ENCODE measurements at regions not wholly inside any gene's neighbourhood (a gene's known extent, or its start where the extent isn't known, plus 50 kb on each side); places are given as distances from the start of the nearest gene placed in this dataset.

DNA sequence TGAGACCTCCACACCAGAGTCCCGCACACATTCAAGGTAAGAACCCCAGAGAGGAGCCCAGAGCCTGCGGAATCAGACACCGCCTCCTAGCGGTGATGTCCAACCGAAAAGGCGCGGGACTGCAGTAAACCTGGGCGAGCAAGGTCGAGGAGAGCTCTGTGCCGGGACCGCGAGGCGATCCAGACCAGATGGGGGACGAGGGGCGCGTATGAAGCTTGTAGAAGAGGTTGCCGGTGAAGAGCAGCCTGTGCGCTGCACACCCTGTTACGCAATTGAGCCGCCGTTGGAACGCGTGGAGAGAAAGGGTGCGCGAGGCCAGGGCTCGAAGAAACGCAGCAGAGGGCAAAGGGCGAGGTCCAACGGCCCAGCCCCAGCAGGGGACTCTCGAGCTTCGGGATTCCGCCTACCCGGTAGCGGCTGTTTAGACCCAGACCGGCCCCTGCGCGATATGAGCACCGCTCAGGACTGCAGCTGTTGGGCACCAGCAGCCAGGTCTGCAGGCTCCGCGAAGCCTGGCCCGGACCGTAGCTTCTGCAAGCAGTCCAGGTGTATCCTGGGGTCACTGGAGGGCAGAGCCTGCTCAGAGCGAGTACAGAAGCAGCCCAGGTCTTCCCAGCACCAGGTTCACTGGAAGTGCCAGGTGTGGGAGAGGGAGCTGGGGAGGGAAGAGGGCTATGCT is 65.9 kb upstream of the ZNF599 start:
- Histone ChIP-seq H3K27me3 (ENCODE audit: control insufficient read depth, insufficient read depth, low read length) (no peaks in the 10 kb centered on the region), H3K9ac (ENCODE audit: low read length) (no peak overlapping the region), H3K27ac (ENCODE audit: low read depth, low read length) (no peak overlapping the region), H3K4me1 (ENCODE audit: control insufficient read depth, insufficient read depth, low read length) (no peaks in the 10 kb centered on the region), H3K36me3 (ENCODE audit: control insufficient read depth, insufficient read depth, low read length) (no peaks in the 10 kb centered on the region), H3K4me3 (ENCODE audit: low read length) (no peak overlapping the region)

DNA sequence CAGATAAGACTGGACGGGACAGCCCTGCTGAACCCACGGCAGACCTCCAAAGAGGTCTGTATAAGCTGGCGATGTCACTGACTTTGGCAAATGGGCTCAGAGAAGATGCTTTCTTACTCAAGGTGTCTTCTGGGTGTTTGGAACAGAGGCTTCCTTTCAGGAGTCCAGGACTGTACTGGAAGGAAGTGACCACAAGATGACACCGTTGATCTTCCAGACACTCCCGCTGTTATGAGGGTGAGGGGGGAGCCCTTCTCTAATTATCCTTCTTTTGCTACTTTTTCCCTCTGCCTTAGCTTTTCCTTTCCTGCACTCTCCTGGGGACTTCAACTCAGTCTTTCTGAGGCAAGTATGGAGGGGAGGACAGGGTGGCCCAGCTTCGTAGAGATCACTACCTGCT is 65.2 kb upstream of the ZNF599 start:
- Histone ChIP-seq H3K4me1 (ENCODE audit: control insufficient read depth, insufficient read depth, low read length) (no peaks in the 10 kb centered on the region), H3K27me3 (ENCODE audit: control insufficient read depth, insufficient read depth, low read length) (no peaks in the 10 kb centered on the region), H3K36me3 (ENCODE audit: control insufficient read depth, insufficient read depth, low read length) (no peaks in the 10 kb centered on the region), H3K27ac (ENCODE audit: low read depth, low read length) (no peak overlapping the region), H3K4me3 (ENCODE audit: low read length) (no peak overlapping the region), H3K9ac (ENCODE audit: low read length) (no peak overlapping the region)

DNA sequence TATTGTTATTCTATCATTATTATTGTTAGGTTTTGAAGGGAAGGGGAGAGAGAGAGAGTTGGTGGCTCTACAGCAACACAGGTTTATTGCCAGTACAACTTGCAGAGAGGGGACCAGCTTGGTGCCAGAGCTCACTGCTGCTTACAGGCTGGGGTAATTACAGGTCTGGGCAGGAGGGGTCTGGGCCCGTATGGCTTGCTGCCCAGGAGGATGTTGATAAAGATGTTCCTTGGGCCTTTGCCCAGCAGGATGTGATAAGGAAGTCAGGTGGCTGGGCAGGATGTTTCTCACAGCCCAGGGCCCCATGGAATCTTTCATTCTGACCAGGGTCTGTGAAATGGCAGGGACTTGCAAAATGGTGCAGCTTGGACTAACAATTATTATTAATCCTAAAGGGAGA is 64.2 kb upstream of the ZNF599 start:
- H3K4me1 ChIP-seq (ENCODE audit: control insufficient read depth, insufficient read depth, low read length) = no peaks in the 10 kb centered on the region
- H3K9ac ChIP-seq (ENCODE audit: low read length) = no peak overlapping the region
- no peak overlapping the region for H3K4me3 ChIP-seq (ENCODE audit: low read length)
- no peaks in the 10 kb centered on the region for H3K36me3 ChIP-seq (ENCODE audit: control insufficient read depth, insufficient read depth, low read length)
- H3K27me3 ChIP-seq (ENCODE audit: control insufficient read depth, insufficient read depth, low read length) = no peaks in the 10 kb centered on the region
- H3K27ac ChIP-seq (ENCODE audit: low read depth, low read length) = no peak overlapping the region

DNA sequence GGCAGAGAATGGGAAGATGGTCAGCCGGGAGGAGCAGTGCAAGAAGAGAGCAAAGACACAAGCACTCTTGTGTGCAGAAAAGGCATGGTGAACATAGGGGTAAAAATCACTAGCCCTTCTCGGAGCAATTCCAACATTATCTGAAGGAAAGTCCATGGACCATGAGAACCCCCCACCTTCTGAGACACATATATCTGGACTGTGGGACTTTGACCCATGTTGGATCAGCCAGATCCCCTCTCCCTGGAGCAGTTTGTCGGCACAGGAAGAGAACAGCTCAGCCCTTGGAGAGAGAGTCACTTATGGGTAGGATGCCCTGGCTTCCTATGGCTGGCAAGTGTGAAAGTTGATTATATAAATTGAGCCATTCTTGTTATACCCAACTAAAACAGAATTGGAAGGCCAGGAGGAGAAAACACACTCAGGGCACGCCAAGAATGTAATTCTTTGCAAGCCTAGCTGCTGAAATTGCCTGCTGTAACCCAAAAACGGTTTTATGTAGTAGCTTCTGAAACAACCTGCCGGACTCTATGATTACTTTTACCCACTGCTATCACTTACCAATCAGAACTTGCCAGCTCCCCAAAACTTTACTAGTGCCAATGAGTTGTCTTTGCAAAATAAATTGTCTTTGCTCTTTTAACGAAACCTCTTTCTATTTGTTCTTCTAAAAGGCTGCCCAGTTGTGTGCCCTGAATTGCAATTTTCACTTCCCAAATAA is 62.8 kb upstream of the ZNF599 start:
- Histone ChIP-seq H3K27me3 (ENCODE audit: control insufficient read depth, insufficient read depth, low read length) (no peaks in the 10 kb centered on the region), H3K36me3 (ENCODE audit: control insufficient read depth, insufficient read depth, low read length) (no peaks in the 10 kb centered on the region), H3K27ac (ENCODE audit: low read depth, low read length) (no peak overlapping the region), H3K4me1 (ENCODE audit: control insufficient read depth, insufficient read depth, low read length) (no peaks in the 10 kb centered on the region), H3K4me3 (ENCODE audit: low read length) (no peak overlapping the region), H3K9ac (ENCODE audit: low read length) (no peak overlapping the region)

DNA sequence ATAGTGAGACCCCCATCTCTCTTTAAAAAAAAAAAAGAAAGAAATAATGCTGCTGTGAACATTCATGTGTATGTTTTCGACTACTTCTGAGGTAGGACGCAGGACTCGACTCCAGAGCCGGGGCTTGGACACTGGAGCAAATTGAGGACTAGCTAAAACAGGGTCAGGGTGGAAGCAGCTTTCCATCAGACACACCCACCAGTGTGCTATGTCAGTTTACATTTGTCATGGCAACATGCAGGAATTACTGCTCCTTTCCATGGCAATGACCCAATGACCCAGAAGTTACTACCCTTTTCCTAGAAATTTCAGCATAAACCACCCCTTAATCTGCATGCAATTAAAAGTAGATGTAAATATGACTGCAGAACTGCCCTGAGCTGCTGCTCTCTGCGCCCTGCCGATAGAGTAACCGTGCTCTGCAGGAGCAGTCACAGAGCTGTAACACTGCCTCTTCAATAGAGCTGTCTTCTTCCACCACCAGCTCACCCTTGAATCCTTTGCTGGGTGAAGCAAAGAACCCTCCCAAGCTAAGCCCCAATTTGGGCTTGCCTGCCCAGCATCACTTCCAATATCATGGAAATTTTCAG is 61.6 kb upstream of the ZNF599 start:
- Histone ChIP-seq H3K27me3 (ENCODE audit: control insufficient read depth, insufficient read depth, low read length) (no peaks in the 10 kb centered on the region), H3K4me1 (ENCODE audit: control insufficient read depth, insufficient read depth, low read length) (no peaks in the 10 kb centered on the region)

DNA sequence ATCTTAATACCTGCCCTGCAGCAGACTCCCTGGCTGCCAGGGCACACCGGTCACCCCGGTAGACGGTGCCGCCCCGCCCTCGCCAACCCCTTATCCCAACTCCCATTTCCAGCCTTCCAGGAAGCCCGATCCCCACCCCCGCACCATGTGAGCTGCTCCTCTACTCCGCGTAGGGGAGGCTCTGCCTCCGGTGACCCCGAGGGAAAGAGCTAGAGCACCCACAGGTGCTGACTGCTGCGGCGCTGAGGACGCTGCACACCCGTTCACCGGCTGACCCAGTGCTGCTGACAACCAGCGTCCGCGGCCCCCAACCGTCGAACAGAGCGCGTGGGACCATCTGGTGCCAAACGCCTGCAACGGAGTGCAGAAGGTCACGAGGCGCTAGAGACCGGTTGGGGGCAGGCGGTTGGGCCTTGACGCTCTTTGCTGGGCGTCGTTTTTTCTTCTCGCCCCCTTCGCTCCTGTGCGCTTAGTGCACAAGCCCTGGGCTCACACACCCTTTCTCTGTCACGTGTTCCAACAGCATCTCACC is 59.6 kb upstream of the ZNF599 start:
- Histone ChIP-seq H3K36me3 (ENCODE audit: control insufficient read depth, insufficient read depth, low read length) (no peaks in the 10 kb centered on the region), H3K4me1 (ENCODE audit: control insufficient read depth, insufficient read depth, low read length) (no peaks in the 10 kb centered on the region), H3K27me3 (ENCODE audit: control insufficient read depth, insufficient read depth, low read length) (no peaks in the 10 kb centered on the region), H3K27ac (ENCODE audit: low read depth, low read length) (no peak overlapping the region), H3K4me3 (ENCODE audit: low read length) (no peak overlapping the region), H3K9ac (ENCODE audit: low read length) (no peak overlapping the region)

More for the DNA sequence above, 61.6 kb upstream of the ZNF599 start:
- no peak overlapping the region for H3K4me3 ChIP-seq (ENCODE audit: low read length)
- no peak overlapping the region for H3K9ac ChIP-seq (ENCODE audit: low read length)
- H3K36me3 ChIP-seq (ENCODE audit: control insufficient read depth, insufficient read depth, low read length) = no peaks in the 10 kb centered on the region
- no peak overlapping the region for H3K27ac ChIP-seq (ENCODE audit: low read depth, low read length)

DNA sequence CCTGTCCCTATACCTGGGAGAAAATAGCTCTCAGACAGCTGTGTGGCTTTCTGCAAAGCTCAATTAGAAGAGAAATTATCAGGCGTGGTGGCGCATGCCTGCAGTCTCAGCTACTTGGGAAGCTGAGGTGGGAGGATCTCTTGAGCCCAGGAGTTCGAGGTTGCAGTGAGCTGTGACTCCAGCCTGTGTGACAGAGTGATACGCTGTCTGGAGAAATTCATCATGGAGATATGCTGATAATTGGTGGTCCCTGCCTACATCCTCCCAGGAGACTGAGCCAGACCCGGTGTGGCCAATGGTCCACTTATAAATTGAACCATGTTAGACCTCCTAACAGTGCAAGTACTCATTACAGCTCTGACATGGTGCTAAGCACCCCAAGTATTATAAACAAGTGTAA is 58.7 kb upstream of the ZNF599 start:
- no peaks in the 10 kb centered on the region for H3K27me3 ChIP-seq (ENCODE audit: control insufficient read depth, insufficient read depth, low read length)
- no peaks in the 10 kb centered on the region for H3K4me1 ChIP-seq (ENCODE audit: control insufficient read depth, insufficient read depth, low read length)
- H3K9ac ChIP-seq (ENCODE audit: low read length) = no peak overlapping the region
- no peak overlapping the region for H3K4me3 ChIP-seq (ENCODE audit: low read length)
- H3K27ac ChIP-seq (ENCODE audit: low read depth, low read length) = no peak overlapping the region
- H3K36me3 ChIP-seq (ENCODE audit: control insufficient read depth, insufficient read depth, low read length) = no peaks in the 10 kb centered on the region

DNA sequence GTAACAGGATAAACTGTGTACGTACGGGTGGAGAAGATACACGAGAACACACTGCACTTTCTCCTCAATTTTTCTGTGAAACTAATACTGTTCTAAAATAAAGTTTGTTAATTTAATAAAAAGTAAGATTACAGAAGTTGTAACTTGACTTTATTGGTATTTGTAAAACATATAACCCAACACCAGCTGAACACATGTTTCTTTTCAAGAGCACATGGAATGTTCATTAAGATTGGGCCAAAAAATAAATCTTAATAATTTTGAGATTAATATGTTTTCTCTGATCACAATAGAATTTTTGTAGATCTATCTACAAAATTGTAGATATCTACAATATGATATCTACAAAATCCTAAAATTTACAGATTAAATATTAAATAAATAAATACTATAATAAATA is 55.1 kb upstream of the ZNF599 start:
- no peak overlapping the region for H3K27ac ChIP-seq (ENCODE audit: low read depth, low read length)
- no peak overlapping the region for H3K9ac ChIP-seq (ENCODE audit: low read length)
- H3K36me3 ChIP-seq (ENCODE audit: control insufficient read depth, insufficient read depth, low read length) = no peaks in the 10 kb centered on the region
- H3K27me3 ChIP-seq (ENCODE audit: control insufficient read depth, insufficient read depth, low read length) = no peaks in the 10 kb centered on the region
- H3K4me3 ChIP-seq (ENCODE audit: low read length) = no peak overlapping the region
- no peaks in the 10 kb centered on the region for H3K4me1 ChIP-seq (ENCODE audit: control insufficient read depth, insufficient read depth, low read length)

DNA sequence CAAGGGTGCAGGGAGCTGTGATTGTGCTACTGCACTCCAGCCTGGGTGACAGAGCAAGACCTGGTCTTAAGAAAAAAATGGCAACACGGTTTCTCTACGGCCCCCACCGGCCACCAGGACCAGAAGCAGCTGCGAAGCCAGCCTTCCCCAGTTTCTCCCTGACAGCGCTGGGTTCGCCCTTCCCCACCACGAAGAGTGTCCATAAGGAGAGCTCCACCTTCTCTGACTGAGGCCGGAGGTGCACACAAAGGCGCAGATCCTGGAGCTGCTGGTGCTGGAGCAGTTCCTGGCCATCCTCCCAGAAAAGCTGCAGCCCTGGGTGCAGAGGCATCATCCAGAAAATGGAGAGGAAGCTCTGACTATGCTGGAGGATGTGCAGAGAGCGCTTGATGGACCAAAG is 52.2 kb upstream of the ZNF599 start:
- H3K36me3 ChIP-seq (ENCODE audit: control insufficient read depth, insufficient read depth, low read length) = no peaks in the 10 kb centered on the region
- H3K27me3 ChIP-seq (ENCODE audit: control insufficient read depth, insufficient read depth, low read length) = no peaks in the 10 kb centered on the region
- no peak overlapping the region for H3K4me3 ChIP-seq (ENCODE audit: low read length)
- no peak overlapping the region for H3K27ac ChIP-seq (ENCODE audit: low read depth, low read length)
- H3K9ac ChIP-seq (ENCODE audit: low read length) = no peak overlapping the region
- H3K4me1 ChIP-seq (ENCODE audit: control insufficient read depth, insufficient read depth, low read length) = no peaks in the 10 kb centered on the region

DNA sequence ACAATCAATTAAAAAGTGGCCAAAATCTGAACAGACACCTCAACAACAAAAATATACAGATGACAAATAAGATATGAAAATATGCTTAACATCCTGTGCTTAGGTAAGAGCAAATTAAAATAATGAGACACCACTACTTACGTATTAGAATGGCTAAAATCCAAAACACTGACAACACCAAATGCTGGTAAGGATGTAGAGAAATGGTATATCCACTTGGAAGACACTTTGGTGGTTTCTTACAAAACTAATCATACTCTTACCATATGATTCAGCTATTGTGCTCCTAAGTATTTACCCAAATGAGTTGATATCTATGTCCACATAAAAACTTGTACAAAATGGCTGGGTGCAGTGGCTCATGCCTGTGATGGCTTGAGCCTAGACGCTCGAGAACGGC is 51.7 kb upstream of the ZNF599 start:
- no peak overlapping the region for H3K9ac ChIP-seq (ENCODE audit: low read length)
- H3K27me3 ChIP-seq (ENCODE audit: control insufficient read depth, insufficient read depth, low read length) = no peaks in the 10 kb centered on the region
- no peaks in the 10 kb centered on the region for H3K36me3 ChIP-seq (ENCODE audit: control insufficient read depth, insufficient read depth, low read length)
- no peak overlapping the region for H3K4me3 ChIP-seq (ENCODE audit: low read length)
- no peaks in the 10 kb centered on the region for H3K4me1 ChIP-seq (ENCODE audit: control insufficient read depth, insufficient read depth, low read length)
- no peak overlapping the region for H3K27ac ChIP-seq (ENCODE audit: low read depth, low read length)

Measured in rectal smooth muscle tissue (tissue), 1 donor.